SKM-1 treated with dmso at 0.1 percent for 144 hours (cell line): ENCODE measurements at regions not wholly inside any gene's neighbourhood (a gene's known extent, or its start where the extent isn't known, plus 50 kb on each side); places are given as distances from the start of the nearest gene placed in this dataset.
A peak's percentile ranks its signal among the peaks of the same experiment; 100 is the strongest.

ENCODE experiments used
- DNase-seq: peaks from one replicate; lab custom pipeline; 2025; ENCODE audit not compliant: unreplicated experiment; lab: John Stamatoyannopoulos, UW

DNA sequence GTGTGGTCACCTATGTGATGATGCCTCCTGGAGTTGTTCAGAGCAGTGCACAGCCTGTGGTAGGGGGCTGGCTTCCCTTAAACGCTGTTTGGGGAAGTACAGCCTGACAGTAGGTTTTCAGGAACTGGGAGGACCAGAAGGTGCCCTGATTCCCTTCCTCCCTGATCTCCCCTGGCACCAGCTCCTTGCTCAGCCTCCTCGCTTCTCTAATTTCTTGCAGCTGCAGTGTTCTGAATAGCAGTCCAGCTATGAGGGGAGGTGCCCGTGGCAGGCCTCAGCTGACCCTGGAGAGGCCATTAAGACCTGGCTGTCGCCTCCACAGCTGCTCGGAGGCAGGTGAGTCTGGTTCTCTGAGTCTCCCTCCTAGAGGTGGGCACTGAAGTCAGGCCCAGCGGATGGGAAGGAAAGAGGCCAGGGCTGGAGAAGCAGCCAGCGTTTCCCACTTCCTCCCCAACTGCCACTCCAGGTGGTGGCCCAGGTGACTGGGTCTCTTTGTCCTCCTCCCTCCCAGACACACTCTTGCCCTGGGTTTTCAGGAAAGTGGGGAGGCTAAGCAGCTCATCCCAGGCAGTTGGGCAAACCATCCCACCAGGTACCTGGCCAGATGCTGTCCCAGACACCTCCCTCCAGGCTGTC is 52.0 kb upstream of the RPL11 start:
- no peak for DNase-seq

DNA sequence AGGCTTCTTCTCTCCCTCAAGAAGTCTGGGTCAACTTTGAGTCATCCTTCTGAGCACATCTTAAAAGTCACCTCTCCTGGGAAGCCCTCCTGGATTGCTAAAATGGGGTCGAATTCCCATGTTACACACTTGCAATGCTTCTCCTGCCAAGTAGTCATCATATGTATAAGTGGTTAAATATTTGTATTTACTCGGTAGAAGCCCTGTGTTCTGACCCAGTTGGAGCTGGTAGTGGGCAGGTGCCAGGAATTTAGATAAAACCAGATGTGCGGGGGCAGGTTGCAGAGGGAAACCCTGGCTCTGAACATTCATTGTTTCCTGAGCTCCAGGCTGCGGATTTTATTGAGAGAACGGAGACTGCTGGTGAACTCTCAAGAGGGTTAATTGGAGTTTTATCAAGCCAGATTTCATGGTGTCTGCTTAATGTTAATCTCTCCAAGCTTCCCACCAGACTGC is 52.8 kb upstream of the RPL11 start:
- DNase-seq: no peak

DNA sequence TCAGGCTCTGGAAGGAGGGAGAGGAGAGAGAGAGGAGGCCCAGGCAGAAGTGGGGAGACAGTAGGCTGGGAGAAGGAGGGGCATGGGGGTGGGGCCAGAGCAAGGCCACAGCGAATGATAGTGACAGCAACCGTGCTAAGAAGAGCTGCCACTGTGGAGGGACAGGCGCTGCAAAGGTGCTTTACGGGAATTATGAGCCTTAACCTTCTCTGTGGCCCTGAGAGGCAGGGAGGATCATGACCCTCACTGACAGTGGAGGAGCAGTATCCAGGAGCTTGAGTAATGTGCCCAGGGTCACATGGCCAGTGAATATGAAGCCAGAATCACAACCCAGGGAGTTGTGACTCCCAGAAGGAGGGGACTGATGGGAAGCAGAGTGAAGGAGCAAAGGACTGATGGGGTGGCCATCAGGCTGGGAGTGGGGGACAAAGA is 53.4 kb upstream of the RPL11 start:
- no peak for DNase-seq

DNA sequence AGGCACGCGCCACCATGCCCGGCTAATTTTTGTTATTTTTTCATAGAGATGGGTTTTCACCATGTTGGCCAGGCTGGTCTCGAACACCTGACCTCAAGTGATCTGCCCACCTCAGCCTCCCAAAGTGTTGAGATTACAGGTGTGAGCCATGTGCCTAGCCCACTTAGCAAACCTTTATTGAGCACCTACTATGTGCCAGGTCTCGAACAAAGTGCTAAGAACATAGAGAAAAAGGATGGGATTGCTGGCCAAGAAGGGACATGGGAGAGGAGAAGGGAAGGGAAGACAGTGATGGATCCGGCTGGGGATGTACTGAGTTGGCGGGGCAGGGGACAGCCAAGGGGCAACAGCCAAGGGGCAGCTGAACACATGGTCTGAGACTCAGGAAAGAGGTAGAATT is 55.6 kb upstream of the RPL11 start:
- no peak for DNase-seq

DNA sequence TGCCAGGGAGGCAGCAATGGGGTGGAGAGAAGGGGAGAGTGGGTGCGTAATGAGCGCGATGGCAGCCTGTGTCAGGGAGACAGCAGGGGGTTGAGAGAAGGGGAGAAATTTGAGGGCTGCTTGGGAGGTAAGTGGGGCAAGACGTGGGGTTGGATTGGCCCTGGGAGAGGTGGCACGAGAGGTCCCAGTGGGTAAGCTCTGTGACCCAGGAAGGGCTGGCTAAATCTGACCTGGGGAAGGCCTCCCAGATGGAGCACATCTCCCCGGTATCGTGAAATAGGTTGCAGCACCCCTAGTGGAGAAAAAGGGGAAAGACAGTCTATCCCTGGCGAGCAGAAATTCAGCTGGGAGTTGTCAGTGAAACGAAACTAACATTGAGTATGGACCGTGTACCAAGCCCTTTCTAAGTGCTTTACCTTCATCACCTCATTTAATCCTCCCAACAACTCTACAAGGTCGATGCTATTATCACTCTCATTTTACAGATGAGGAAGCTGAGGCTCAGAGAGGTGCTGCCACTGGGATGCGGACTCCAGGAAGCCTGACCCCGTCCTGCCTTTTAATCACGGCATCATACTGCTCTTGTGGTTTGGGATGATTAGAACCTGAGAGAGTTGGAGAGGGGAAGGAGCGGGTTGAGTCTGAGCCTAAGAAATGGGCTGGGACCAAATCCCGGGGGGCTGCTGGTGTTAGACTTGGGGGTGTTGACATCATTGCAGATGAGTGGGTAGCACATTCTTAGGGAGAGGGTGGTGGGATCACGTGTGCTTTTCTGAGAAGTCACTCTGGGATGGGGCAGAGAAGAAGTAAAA is 56.6 kb upstream of the RPL11 start:
- peak; percentile 43 for DNase-seq

DNA sequence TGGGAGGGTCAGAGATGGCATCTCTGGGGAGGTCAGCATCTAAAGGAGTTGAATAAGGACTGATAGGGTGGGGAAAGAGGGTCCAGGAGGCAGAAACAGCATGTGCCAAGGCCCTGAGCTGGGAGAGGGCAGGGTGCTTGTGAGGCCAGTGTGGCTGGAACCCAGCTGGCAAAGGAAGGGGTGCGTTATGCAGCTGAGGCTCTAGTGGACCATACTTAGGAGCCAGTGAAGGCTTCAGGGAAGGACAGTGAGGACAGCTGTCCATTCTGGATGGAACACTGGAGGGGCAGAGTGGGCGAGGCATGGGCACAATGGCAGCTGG is 57.1 kb upstream of the RPL11 start:
- DNase-seq: no peak

DNA sequence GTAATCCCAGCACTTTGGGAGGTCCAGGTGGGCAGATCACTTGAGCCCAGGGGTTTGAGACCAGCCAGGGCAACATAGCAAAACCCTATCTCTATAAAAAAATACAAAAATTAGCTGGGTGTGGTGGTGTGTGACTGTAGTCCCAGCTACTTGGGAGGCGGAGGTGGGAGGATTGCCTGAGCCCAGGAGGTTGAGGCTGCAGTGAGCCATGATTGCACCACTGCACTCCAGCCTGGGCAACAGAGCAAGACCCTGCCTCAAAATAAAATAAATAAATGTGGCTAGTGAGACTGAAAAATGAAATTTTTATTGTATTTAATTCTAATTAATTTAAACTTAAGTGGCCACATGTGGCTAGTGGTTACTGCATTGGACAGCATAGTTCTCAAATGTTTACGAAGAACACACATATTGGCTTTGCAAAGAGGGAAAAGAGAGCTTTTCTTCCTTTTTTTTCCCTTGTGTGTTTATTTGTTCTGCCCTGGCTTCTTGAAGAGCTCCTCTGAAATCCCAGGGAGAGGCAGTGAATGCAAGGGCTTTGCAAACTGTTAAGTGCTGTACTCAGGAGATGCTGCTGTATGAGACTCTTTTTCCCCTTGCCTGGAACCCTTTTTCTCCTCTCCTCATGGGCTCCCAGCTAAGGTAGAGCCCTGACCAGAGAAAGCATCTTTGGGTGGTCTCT is 59.0 kb upstream of the RPL11 start:
- no peak for DNase-seq

DNA sequence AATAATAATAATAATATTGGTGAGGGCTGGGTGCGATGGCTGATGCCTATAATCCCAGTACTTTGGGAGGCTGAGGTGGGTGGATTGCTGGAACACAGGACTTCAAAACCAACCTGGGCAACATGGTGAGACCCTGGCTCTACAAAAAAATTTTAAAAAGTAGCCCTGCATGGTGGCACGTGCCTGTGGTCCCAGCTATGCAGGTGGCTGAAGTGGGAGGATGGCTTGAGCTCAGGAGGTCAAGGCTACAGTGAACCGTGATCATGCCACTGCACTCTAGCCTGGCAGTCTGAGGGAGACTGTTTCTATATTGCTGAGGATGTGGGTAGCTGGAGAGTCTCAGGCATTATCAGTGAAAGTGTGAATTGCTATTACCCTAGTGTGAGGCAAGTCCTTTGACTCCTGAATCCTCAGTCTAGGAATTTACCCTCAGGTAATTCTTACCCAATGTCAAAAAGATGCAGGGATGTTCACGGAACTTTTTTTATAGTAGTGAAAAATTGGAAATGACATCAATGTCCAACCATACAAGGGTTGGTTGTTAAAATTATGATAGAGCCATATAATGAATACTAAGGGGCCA is 61.8 kb upstream of the RPL11 start:
- no peak for DNase-seq

DNA sequence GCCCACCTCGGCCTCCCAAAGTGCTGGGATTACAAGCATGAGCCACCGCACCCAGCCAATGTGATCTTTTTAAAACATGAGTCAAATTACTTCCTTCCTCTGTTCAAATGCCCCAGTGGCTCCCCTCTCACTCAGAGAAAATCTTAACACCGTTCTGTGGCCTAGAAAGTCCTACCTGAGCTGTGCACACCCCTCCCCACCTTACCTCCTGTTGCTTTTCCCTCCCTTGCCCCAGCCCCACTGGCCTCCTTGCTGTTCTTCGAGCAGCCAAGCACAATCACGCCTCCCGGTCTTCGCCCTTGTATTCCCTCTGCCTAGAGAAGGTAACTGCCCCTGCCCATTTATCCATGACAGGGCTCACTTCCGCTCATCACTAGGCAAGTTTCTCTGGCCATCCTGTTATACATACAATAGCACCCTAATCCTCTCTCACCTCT is 62.6 kb upstream of the RPL11 start:
- DNase-seq: no peak

DNA sequence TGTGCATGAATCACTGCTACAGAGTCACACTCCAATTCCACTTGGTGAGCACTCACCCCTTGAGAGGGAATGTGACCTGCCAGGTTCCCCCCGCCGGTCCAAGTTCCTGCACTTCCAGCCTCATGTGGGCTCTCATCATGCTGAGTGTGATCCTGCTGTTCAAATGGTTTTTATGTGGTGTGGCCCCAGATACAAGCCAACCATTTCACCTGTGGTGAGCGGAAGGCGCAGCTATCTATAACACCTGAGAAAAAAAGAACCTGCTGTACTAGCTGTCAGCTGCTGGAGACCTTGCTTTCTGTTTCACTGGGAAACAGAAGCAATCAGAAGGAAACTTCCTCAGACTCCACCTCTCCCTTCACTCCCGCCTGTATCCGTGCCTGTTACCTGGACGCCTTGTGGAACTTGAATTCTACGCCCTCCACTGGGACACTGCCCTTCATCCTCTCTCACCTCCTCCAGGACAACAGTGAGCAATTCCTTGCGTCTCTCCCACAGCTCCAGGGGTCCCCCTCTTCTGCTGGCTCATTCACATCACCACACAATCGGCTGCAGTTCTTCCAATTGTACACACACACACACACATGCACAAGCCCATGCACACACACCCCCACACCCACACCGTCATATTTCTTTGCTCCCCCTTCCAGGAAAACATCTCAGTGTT is 64.4 kb upstream of the RPL11 start:
- DNase-seq: no peak

DNA sequence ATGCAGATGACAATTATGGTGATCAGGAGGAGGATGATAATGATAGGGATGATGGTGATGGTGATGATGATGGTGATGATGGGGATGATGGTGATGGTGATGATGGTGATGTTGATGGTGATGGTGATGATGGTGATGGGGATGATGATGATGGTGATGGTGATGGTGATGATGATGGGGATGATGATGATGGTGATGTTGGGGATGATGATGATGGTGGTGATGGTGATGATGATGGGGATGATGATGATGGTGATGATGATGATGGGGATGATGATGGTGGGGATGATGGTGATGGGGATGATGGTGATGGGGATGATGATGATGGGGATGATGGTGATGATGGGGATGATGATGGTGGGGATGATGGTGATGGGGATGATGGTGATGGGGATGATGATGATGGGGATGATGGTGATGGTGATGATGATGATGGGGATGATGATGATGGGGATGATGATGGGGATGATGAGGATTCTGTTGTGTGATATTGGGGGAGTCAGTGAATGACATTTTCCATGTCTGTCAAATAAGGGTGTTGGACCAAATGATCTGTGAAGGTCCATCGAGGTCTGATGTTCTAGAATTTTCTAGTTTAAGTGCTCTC is 65.6 kb upstream of the RPL11 start:
- no peak for DNase-seq

DNA sequence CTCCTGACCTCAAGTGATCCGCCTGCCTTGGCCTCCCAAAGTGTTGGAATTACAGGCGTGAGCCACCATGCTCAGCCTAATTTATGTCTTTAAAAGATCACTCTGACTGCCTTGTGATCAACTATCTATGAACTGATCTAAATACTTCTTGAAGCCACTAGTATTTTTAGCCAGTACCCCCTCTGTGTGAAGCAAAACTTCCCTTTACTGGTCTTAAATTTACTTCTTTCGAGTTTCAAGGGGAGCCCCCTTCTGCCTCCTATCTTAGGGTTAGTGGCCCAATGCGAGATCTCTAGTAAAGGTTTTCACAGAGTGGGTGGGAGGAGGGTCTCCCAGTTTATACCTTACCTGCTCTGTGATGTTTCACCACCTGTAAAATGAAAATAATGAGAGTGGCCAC is 66.1 kb upstream of the RPL11 start:
- DNase-seq: no peak

DNA sequence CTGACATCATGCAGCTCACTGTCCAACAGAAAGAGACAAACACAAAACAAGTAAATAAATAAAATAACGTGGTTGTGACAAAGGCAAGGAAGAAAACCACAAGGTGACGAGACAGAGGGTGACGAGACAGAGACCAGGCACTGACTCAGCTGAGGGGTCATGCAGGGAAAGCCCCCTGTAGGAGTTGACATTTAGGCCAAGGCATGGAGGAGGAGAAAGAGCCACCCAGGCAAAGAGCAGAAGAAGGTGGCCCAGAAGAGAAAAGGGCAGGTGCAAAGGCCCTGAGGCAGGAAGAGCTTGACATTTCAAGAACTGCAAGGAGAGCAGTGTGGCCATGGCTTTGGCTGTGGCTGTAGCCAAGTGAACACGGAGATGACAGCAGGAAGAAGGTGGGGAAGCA is 65.1 kb upstream of the ID3 start:
- DNase-seq: no peak

DNA sequence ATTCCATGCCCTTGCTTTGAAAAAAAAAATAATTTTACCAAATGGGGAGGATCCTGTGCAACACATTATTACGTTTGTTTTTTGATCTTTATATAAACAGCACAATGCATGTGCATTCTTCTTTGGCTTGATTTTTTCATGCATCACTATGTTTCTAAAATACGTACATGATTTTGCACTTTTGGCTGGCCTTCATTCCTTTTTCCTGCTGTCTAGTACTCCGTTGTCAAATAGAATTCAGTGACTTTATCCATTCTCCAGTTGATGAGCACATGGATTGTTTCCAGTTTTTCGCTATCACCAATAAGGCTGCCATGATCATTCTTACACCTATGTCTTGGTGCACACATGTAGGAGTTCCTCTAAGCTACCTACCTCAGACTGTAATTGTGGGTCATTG is 63.0 kb upstream of the ID3 start:
- DNase-seq: no peak

DNA sequence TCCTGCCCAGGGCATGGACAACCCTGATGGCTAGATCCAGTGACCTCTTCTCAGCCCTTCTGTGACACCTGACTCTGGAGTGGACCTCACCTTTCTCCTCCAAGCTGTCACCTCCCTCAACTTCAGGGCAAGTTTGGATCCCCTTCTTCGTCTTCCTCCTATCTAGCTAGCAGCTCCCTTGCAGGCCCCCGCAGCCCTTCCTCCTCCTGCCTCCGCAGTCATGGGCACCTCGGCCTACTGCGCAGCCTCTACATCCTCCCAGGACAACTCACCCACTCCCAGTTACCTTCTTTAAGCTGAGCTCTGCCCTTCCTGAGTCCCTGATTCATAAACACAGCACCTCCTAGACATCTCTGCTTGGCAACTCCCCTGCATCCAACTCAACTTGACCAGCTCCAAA is 61.3 kb upstream of the ID3 start:
- no peak for DNase-seq

DNA sequence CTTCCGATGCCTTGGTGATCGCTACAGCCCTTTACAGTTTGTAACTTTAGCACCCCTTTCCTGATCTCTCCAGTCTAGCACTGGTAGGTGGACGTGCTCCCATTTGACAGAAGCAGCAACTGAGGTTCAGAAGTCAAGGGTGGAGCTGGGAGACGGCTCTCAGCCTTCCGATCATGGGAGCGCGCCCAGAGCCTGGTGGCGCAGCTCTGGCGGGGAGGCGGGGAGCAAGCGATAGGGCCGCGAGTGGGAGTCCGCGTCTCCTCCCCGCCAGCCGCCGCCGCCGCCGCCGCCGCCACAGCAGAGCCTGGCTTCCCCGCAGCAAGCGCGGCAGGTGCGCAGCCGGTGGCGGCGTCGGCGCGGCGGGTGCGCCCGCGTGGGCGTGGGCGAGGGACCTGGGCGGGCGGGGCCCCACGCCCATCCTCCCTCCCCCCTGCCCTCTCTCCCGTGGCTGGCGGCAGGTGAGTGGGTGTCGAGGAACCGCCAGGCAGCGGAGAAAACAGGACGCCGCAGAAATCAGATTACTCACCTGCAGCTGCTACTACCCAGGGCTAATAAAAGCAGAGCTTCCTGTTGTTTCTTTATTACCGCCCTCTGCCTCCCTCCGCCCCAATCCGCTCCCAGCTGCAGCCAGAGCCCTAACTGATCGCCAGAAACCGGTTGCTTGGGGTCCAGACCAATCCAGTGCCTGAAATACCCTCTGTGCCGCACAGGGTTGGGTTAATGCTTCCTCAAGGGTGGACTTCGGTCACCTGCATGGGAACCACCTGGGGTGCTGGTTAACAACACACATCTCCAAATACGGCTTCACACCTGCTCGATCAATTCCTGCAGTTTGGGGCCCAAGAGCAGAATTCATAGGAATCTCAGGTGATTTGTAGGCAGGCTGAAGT is 60.2 kb upstream of the ID3 start:
- no peak for DNase-seq

DNA sequence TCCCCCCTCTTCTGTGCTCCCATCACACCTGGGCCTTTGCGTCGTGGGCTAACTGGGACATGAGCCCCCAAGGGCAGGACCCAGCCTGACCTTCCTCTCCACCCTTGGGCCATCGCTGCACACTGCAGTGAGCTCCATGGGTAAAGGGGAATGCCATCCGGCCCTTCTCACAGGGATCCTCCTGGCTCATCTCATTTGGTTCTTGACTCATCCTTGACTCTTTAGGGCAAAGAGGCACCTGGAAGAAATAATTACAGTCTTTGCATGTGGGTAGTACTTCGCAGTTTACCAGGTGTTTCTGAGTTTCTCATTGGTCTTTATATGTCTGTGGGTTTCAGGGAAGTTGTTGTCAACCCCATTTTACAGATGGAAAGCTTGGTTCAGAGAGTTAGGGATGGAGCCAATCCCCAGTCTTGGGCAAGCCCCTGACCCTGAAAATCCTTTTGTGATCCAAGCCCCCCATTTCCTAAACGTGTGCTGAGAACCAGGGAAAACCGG is 59.3 kb upstream of the ID3 start:
- no peak for DNase-seq

DNA sequence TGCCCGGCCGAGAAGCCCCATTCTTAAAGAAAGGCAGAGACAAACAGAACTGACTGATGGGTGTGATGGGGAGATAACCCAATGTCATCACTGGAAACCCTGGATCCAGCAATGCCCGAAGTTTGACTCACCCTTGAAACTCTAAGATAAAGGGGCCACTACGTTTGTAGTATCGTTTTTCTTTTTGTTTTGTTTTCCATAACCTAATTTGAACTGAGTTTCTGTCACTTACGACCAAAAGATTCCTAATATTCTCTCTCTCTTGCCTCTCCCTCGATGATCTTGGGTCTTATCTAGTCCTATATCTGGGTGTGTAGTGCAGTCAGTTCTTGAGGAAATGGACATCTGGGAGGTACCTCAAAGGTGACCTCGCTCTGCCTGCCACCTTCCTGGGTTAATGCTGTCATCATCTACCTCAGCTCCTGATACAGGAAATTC is 57.8 kb upstream of the ID3 start:
- no peak for DNase-seq

DNA sequence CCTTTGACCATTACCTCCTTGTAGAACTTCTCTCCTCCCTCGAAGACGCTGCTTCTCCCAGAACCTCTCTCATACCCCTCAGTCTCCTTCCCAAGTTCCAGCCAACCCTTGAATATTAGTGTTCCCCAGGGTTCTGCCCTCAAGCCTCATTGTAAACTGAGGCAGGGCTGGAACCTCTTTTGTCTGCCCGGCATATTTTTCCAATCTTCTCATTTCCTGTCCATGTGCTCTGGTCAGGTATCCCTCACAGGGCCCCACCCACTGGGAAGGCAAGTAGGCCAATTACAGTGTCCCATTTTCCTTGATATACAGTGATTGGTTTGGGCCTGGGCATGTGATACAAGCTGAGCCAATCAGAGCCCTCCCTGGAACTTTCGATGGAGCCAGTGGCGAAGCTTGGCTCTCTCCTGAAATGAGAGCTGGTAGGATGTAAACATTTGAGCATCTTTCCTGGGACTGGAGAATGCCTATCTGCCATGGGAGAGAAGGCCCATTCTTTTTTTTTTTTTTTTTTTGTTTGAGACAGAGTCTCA is 57.1 kb upstream of the ID3 start:
- no peak for DNase-seq
